Prostate gland (tissue), 2 donors: ENCODE measurements at regions not wholly inside any gene's neighbourhood (a gene's known extent, or its start where the extent isn't known, plus 50 kb on each side); places are given as distances from the start of the nearest gene placed in this dataset.

Source experiments
- DNase-seq: peaks from one replicate; pipeline ENCODE4 v3.0.0-alpha.2; 2019; ENCODE audit warnings: low spot score
- H3K27ac ChIP-seq, 2 donors: fragments of 200-600 bp; sonication (generic); 2 replicates each; pipeline ENCODE4 v1.5.1; 2017 to 2019
- H3K27me3 ChIP-seq: fragments of 200-600 bp; sonication (generic); replicated peaks from 2 replicates; pipeline ENCODE4 v1.5.1; 2019; ENCODE audit not compliant: insufficient read depth
- H3K36me3 ChIP-seq, 2 donors: fragments of 200-600 bp; sonication (generic); 1 replicate in 1 of 2; 2 replicates in 1 of 2; pipeline versions ENCODE4 v1.5.1 to v1.8.1; 2017 to 2019
- H3K4me1 ChIP-seq: fragments of 200-600 bp; sonication (generic); replicated peaks from 2 replicates; pipeline ENCODE4 v1.5.1; 2019
- H3K4me3 ChIP-seq, 2 donors: fragments of 200-600 bp; sonication (generic); 2 replicates each; pipeline ENCODE4 v1.5.1; 2017 to 2019
- H3K9me3 ChIP-seq: fragments of 200-600 bp; sonication (generic); 2 replicates; pipeline ENCODE4 v1.5.1; 2017
- CTCF ChIP-seq, 4 experiments: fragments of 200-600 bp in 2 of 4; fragments of 450-650 bp in 2 of 4; sonication (generic) in 2 of 4; IDR thresholded peaks; 1 replicate in 3 of 4; 2 replicates in 1 of 4; pipeline ENCODE4 v1.5.1; 2016 to 2019; ENCODE audit warnings: antibody characterized with exemption in 4 of 4, mild to moderate bottlenecking in 2 of 4, moderate library complexity in 2 of 4
- POLR2A ChIP-seq: fragments of 450-650 bp; IDR thresholded peaks from one replicate; pipeline ENCODE4 v1.6.1; 2016; ENCODE audit warnings: antibody characterized with exemption, mild to moderate bottlenecking
- POLR2AphosphoS5 ChIP-seq: sonication (generic); formaldehyde crosslinking; IDR thresholded peaks from one replicate; pipeline ENCODE4 v1.6.1; 2017; ENCODE audit warnings: antibody characterized with exemption
- WGBS: methylation state at CpG from one replicate; pipeline ENCODE4 v1.1.5; 2018; 5-methylcytosine and 5-hydroxymethylcytosine counted together
- intact Hi-C: fragments of 100-400 bp; cut with DNase I; formaldehyde crosslinking; loops from one replicate; pipeline ENCODE4 v1.14.2; 2022

- Histone ChIP-seq H3K36me3 (no peaks in the 10 kb centered on the region), H3K4me1 (no peaks in the 10 kb centered on the region), H3K9me3 (no peaks in the 10 kb centered on the region), H3K4me3 (no peak overlapping the region), H3K27ac (no peak overlapping the region), H3K27me3 (no peaks in the 10 kb centered on the region)
- TF ChIP-seq POLR2AphosphoS5 = no peak
- no peak for TF ChIP-seq POLR2A
- TF ChIP-seq CTCF (IDR thresholded peaks at IDR 0.05) = no peak
- WGBS = 36% methylated on average over 3 of the region's 3 CpGs
- no peak for DNase-seq
- intact Hi-C loops = no loop called here
Observed at GRCh38 chr11:91761406-91762025, 463.1 kb upstream of the FAT3 start.

- TF ChIP-seq CTCF (IDR thresholded peaks at IDR 0.05) = no peak
- no peak for TF ChIP-seq POLR2A
- TF ChIP-seq POLR2AphosphoS5 = no peak
- Histone ChIP-seq H3K27ac (no peak overlapping the region), H3K9me3 (no peaks in the 10 kb centered on the region), H3K4me1 (no peaks in the 10 kb centered on the region), H3K27me3 (no peaks in the 10 kb centered on the region), H3K36me3 (no peaks in the 10 kb centered on the region), H3K4me3 (no peak overlapping the region)
- DNase-seq = no peak
- WGBS = 94% methylated on average over 1 of the region's 1 CpG
- intact Hi-C loops = no loop called here
Observed at GRCh38 chr11:91756829-91757480, 467.7 kb upstream of the FAT3 start.

- Histone ChIP-seq H3K9me3 (no peaks in the 10 kb centered on the region), H3K36me3 (no peaks in the 10 kb centered on the region), H3K27me3 (no peaks in the 10 kb centered on the region), H3K27ac (no peak overlapping the region), H3K4me1 (no peaks in the 10 kb centered on the region), H3K4me3 (no peak overlapping the region)
- intact Hi-C loops = no loop called here
- DNase-seq = no peak
- TF ChIP-seq POLR2A (no peak), POLR2AphosphoS5 (no peak), CTCF (IDR thresholded peaks at IDR 0.05) (no peak)
- 73% methylated on average over 2 of the region's 2 CpGs for WGBS
Observed at GRCh38 chr11:91755951-91756707, 468.5 kb upstream of the FAT3 start.

GRCh38 chr11:91755526-91755925 lies 469.1 kb upstream of the FAT3 start:
- intact Hi-C loops = no loop called here
- no peak overlapping the region for H3K4me3 ChIP-seq
- DNase-seq = no peak

More at GRCh38 chr11:91755526-91755925, 469.1 kb upstream of the FAT3 start:
- TF ChIP-seq POLR2AphosphoS5 = no peak
- no peak for TF ChIP-seq CTCF (IDR thresholded peaks at IDR 0.05)
- no peak for TF ChIP-seq POLR2A
- Histone ChIP-seq H3K27me3 (no peaks in the 10 kb centered on the region), H3K9me3 (no peaks in the 10 kb centered on the region), H3K4me1 (no peaks in the 10 kb centered on the region), H3K27ac (no peak overlapping the region), H3K36me3 (no peaks in the 10 kb centered on the region)
